Left ventricle myocardium superior (tissue), 1 donor: ENCODE measurements at regions not wholly inside any gene's neighbourhood (a gene's known extent, or its start where the extent isn't known, plus 50 kb on each side); places are given as distances from the start of the nearest gene placed in this dataset.
"Not testable (repeated sequence)": the region's sequence is repeated elsewhere in the genome, so short reads cannot be mapped to it uniquely, and the experiment has no call there.

Experiments used
- ATAC-seq: fragments of 200-7000 bp; cut with Tn5 transposase; one replicate; pipeline ENCODE4 v1.9.1; 2020; ENCODE audit warnings: mild to moderate bottlenecking, moderate library complexity
- DNase-seq: peaks from one replicate; pipeline ENCODE4 v3.0.0-alpha.2; 2020
- intact Hi-C: fragments of 100-400 bp; cut with micrococcal nuclease; formaldehyde crosslinking; loops from one replicate; pipeline ENCODE4 v1.11.0; 2022
- donor health status: DM: no; HTN: yes; CAD: no; lungs with severe emphysema.

DNA sequence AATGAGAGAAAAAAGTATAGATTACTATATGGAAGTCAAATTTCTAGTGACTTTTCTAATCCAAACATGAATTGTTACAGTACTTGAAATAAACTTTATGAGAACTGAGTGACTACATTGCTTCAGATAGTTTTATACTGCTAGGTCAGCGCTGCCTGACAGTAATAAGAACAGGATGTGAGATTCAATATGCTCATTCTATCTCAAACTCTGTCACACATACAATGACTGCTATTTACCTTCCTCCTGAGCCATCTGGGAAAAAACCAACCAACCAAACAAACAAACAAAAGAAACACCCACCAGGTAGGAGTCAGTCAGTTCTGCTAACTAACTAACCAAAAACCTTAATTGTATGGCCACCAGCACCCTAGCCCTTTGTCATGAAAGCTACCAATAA, 89.0 kb upstream of the NOTCH2NLA start:
- DNase-seq, ATAC-seq, intact Hi-C loops: not testable (repeated sequence)

GRCh38 chr1:146314449-146315246, 85.8 kb upstream of the NOTCH2NLA start:
- intact Hi-C loops, ATAC-seq, DNase-seq: not testable (repeated sequence)

- peak; percentile 26 for ATAC-seq
- DNase-seq, intact Hi-C loops: not testable (repeated sequence)
Measured at GRCh38 chr1:146310579-146310978, 81.8 kb upstream of the NOTCH2NLA start.

- ATAC-seq = peak; percentile 82
- DNase-seq, intact Hi-C loops: not testable (repeated sequence)
Measured at GRCh38 chr1:146309427-146309826, 80.6 kb upstream of the NOTCH2NLA start.

DNA sequence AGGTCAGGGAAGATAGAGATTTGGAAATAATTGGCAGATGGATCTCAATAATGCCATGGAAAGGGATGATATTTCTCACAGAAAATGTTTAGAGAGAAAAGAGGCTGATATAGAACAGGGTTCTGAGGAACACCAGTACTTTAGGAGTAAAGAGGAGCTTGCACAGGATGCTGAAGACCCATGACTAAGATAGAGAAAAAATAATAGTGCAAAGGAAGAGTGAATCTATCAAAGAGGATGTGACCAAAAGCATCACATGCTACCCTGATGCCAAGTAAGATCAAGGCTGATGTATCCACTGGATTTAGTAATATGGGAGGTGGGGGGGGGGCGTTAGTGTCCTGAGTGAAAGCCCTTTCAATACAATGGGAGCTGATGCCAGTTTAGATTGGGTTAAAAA, 80.1 kb upstream of the NOTCH2NLA start:
- not testable (repeated sequence) for ATAC-seq, DNase-seq

DNA sequence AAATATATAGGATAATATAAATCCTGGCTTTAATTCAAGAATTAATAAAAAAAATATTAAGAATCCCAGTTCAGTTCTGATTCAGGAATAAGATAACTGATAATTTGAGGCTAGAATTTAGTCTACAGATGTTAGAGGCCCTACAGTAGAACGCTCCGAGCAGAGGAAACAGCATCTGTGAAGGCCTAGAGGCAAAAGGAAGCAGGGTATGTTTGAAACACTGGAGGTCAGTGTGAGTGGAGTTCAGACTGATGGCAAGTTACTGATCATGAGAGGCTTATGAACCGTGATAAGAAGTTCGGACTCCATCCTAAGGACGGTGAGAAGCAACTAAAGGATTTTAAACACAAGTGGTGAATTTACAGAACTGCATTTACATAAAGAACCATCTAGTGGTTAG, 79.3 kb upstream of the NOTCH2NLA start:
- intact Hi-C loops, DNase-seq: not testable (repeated sequence)
- peak; percentile 80 for ATAC-seq

More for the DNA sequence above, 80.1 kb upstream of the NOTCH2NLA start:
- intact Hi-C loops = not testable (repeated sequence)

GRCh38 chr1:146307632-146308031, 78.8 kb upstream of the NOTCH2NLA start:
- peak; percentile 62 for ATAC-seq
- intact Hi-C loops, DNase-seq: not testable (repeated sequence)

GRCh38 chr1:146306651-146307050, 77.8 kb upstream of the NOTCH2NLA start:
- intact Hi-C loops, DNase-seq: not testable (repeated sequence)
- peak; percentile 68 for ATAC-seq

DNA sequence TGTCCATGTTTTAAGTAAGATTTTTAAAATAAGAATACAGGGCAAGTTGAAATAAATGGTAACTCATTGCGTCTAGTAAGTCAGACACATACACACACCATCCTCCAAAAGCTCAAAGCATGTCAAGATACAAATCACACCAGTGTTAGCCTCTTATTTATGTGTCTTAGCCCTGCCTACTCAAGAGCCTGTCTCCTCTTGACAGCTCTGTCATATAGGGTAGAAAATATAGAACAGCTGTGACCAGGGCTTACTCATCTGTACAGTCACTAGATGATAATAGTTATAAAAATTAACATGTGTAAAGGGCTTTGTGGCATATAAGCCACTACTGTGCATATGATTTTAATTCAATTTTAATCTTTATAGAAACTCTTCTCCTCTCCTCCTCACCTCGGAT, 76.6 kb upstream of the NOTCH2NLA start:
- intact Hi-C loops, ATAC-seq, DNase-seq: not testable (repeated sequence)

GRCh38 chr1:146298575-146298897, 69.7 kb upstream of the NOTCH2NLA start:
- intact Hi-C loops, DNase-seq: not testable (repeated sequence)
- ATAC-seq = peak; percentile 96

DNA sequence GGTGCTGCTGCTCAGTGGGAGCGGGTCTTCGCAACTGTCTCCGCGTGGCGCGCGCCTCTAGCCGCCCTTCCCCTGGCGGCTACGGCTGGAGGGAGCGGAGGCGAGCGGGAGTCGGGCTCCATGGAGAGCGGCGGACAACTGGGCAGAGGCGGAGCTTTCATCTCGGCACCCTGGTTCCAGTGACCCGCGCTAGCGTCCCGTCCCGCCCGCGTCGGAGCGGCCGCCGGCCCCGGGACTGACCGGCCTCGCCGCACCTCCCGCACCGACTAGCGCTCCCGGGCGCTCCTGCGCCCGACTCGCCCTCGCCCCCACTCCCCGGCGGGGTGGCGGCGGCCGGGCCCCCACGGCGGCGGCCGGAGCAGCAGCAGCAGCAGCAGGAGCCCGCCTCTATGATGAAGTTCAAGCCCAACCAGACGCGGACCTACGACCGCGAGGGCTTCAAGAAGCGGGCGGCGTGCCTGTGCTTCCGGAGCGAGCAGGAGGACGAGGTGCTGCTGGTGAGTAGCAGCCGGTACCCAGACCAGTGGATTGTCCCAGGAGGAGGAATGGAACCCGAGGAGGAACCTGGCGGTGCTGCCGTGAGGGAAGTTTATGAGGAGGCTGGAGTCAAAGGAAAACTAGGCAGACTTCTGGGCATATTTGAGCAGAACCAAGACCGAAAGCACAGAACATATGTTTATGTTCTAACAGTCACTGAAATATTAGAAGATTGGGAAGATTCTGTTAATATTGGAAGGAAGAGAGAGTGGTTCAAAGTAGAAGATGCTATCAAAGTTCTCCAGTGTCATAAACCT, 69.2 kb upstream of the NOTCH2NLA start:
- intact Hi-C loops = not testable (repeated sequence)

GRCh38 chr1:146292940-146293936, 64.4 kb upstream of the NOTCH2NLA start:
- peak; percentile 77 for ATAC-seq
- not testable (repeated sequence) for DNase-seq

More for the DNA sequence above, 69.2 kb upstream of the NOTCH2NLA start:
- not testable (repeated sequence) for DNase-seq
- peak; percentile 77 for ATAC-seq

GRCh38 chr1:146292424-146292823, 63.6 kb upstream of the NOTCH2NLA start:
- intact Hi-C loops, DNase-seq, ATAC-seq: not testable (repeated sequence)

More at GRCh38 chr1:146292940-146293936, 64.4 kb upstream of the NOTCH2NLA start:
- intact Hi-C loops = not testable (repeated sequence)

DNA sequence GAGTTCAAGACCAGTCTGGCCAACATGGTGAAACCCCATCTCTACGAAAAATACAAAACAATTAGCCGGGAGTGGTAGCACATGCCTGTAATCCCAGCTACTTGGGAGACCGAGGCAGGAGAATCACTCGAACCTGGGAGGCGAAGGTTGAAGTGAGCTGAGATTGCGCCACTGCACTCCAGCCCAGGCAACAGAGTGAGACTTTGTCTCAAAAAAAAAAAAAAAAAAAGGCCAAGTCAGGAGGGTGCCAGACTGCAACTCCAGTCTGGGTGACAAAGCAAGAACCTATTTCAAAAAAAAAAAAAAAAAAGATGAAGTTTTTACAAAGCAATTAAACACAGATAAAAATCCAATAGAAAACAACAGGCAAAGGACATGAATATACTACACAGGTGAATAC, 59.1 kb upstream of the NOTCH2NLA start:
- ATAC-seq, intact Hi-C loops, DNase-seq: not testable (repeated sequence)

- DNase-seq, intact Hi-C loops: not testable (repeated sequence)
- peak; percentile 72 for ATAC-seq
Measured at GRCh38 chr1:146284760-146285159, 55.9 kb upstream of the NOTCH2NLA start.

GRCh38 chr1:146283527-146283880, 54.7 kb upstream of the NOTCH2NLA start:
- ATAC-seq, intact Hi-C loops, DNase-seq: not testable (repeated sequence)

DNA sequence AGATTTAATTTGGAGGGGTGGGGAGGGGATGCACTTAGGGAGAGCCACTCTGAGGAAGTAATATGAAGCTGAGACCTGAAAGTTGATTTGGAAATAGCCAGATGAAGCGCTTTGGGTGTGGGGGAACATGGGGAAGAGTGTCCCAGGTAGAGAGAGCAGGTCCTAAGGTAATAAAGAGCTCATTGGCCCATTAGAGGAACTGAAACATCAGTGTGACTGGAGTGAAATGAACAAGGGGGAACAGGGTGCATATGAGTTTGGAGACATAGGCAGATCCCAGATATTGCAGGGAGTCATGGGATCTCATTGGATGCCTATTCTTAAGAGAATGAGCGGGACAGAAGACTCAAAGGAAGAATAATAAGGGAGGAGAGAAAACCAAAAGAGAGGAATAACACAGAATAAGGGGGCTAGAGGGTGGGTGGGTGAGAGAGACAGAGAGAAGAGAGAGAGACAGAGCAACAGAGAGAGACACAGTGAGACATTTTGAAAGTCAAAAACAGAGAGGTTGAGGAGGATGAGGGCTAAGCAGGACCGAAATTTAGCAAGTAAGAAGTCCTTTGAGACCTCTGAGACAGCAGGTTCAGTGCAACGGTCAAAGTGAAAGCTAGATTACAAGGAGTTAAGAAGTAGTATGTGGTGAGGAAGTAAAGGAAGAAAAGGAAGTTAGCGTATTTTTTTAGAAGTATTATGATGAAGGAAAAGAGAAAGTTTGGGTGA, 54.1 kb upstream of the NOTCH2NLA start:
- ATAC-seq, DNase-seq, intact Hi-C loops: not testable (repeated sequence)

GRCh38 chr1:146281522-146281921, 52.7 kb upstream of the NOTCH2NLA start:
- peak; percentile 25 for ATAC-seq
- DNase-seq, intact Hi-C loops: not testable (repeated sequence)
